ENCODE measurements at regions not wholly inside any gene's neighbourhood (a gene's known extent, or its start where the extent isn't known, plus 50 kb on each side); places are given as distances from the start of the nearest gene placed in this dataset.

DNA sequence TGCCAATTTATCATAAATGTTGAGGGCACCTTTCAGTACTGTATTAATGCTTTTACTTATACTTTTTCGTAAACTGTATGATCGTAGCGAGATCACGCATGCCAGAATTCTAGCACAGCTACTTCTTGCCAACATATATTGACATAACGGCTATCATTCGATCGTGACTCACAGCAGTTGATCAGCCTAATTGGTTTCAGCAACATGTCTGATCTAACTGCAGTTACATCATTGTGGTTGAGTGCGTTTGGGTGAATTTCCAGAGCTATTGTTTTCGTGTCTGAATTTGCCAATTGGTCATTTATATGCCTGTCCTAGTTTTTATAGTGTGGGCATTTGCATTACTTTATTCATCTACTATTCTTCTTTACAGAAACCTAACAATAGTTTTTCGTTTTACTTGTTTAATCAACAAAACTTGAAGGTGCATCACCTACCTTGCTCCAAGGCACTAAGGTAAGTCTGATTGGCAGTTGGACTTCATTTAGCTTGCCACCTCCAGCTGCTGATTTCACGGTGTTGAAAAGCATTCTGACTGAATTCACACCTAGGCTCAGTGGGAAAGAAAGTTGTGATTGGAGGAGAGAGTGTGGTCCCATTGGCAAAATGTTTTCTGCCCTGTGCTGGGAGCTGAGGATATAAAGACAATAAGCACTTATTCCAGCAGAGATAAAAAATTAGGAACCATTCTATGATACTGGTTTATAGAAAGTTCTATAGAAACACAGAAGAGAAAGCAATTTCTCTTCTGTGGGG, 120.9 kb upstream of the RGMA start:
- TF ChIP-seq, protein P1, sequence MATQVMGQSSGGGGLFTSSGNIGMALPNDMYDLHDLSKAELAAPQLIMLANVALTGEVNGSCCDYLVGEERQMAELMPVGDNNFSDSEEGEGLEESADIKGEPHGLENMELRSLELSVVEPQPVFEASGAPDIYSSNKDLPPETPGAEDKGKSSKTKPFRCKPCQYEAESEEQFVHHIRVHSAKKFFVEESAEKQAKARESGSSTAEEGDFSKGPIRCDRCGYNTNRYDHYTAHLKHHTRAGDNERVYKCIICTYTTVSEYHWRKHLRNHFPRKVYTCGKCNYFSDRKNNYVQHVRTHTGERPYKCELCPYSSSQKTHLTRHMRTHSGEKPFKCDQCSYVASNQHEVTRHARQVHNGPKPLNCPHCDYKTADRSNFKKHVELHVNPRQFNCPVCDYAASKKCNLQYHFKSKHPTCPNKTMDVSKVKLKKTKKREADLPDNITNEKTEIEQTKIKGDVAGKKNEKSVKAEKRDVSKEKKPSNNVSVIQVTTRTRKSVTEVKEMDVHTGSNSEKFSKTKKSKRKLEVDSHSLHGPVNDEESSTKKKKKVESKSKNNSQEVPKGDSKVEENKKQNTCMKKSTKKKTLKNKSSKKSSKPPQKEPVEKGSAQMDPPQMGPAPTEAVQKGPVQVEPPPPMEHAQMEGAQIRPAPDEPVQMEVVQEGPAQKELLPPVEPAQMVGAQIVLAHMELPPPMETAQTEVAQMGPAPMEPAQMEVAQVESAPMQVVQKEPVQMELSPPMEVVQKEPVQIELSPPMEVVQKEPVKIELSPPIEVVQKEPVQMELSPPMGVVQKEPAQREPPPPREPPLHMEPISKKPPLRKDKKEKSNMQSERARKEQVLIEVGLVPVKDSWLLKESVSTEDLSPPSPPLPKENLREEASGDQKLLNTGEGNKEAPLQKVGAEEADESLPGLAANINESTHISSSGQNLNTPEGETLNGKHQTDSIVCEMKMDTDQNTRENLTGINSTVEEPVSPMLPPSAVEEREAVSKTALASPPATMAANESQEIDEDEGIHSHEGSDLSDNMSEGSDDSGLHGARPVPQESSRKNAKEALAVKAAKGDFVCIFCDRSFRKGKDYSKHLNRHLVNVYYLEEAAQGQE (IDR thresholded peaks at IDR 0.05; ENCODE audit: insufficient read depth in 1 of 2, low read depth in 2 of 2, low read length in 2 of 2) = no peak
- TF ChIP-seq POLR2AphosphoS5 (IDR thresholded peaks at IDR 0.05; ENCODE audit: low read depth, low read length) = no peak

Data from PFSK-1 (cell line).